ENCODE measurements at regions not wholly inside any gene's neighbourhood (a gene's known extent, or its start where the extent isn't known, plus 50 kb on each side); places are given as distances from the start of the nearest gene placed in this dataset.

- TF ChIP-seq CTCF (tag by site-specific recombination; IDR thresholded peaks at IDR 0.05) (no peak), REST (tag by site-specific recombination; IDR thresholded peaks at IDR 0.05) (no peak)
Observed at GRCh38 chrX:9091258-9091657, 57.3 kb upstream of the FAM9B start.
